ENCODE measurements at regions not wholly inside any gene's neighbourhood (a gene's known extent, or its start where the extent isn't known, plus 50 kb on each side); places are given as distances from the start of the nearest gene placed in this dataset.

DNA sequence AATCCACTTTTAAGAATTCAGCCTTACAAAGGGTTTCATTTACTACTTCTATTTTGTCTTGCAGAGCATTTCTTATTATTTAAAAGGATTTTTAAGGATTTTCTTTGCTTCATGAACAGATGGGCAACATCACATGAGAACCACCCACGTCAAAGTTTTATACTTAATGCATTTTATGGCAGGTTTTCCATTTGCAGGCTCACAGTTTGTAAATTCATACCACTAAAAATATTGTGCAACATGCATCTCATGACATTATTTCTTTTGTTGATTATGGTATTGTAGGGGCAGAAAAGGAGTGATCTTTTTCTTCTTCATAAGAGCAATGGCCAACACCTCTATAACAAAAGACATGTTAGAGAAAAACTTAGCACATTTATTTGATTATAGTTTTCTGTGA, 554.0 kb upstream of the SPRY2 start:
- Histone ChIP-seq H3K36me3 (ENCODE audit: insufficient read depth, low read length) (no peaks in the 10 kb centered on the region), H3K4me1 (ENCODE audit: control insufficient read depth, insufficient read depth, low read length, unreplicated experiment) (no peaks in the 10 kb centered on the region), H3K27me3 (ENCODE audit: insufficient read depth, low read length) (0 out of 2 replicates have a peak, but pooled peaks cover 3% of the 10 kb centered on the region), H3K4me3 (ENCODE audit: low read depth, low read length) (no peak overlapping the region), H3K27ac (ENCODE audit: low read depth, low read length) (no peak overlapping the region), H3K79me2 (ENCODE audit: control insufficient read depth, insufficient read depth, low read length, unreplicated experiment) (no peaks in the 10 kb centered on the region), H2AFZ (ENCODE audit: low read length, unreplicated experiment) (no peak overlapping the region)

DNA sequence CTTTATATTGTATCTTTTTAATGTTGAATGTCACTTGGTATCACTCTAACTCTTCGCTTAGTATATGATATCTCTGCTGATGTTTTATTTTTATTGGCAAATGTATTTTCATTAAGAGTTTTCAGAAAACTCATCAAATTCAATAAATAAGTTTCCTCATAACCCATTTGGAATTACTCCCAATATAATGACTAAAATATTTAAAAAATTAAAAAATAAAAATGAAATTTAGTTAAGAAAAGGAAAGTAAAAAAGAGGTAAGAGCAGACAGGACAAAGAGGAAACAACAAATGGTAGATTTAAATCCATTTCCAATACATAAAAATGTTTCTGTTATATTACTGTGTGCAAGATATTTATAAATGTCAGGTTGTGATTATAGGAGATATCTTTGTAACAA, 548.9 kb upstream of the SPRY2 start:
- no peaks in the 10 kb centered on the region for H3K79me2 ChIP-seq (ENCODE audit: control insufficient read depth, insufficient read depth, low read length, unreplicated experiment)
- 0 out of 2 replicates have a peak, but pooled peaks cover 3% of the 10 kb centered on the region for H3K27me3 ChIP-seq (ENCODE audit: insufficient read depth, low read length)
- H3K4me3 ChIP-seq (ENCODE audit: low read depth, low read length): no peak overlapping the region
- no peak overlapping the region for H3K27ac ChIP-seq (ENCODE audit: low read depth, low read length)
- H3K36me3 ChIP-seq (ENCODE audit: insufficient read depth, low read length): no peaks in the 10 kb centered on the region
- H3K4me1 ChIP-seq (ENCODE audit: control insufficient read depth, insufficient read depth, low read length, unreplicated experiment): no peaks in the 10 kb centered on the region
- no peak overlapping the region for H2AFZ ChIP-seq (ENCODE audit: low read length, unreplicated experiment)

DNA sequence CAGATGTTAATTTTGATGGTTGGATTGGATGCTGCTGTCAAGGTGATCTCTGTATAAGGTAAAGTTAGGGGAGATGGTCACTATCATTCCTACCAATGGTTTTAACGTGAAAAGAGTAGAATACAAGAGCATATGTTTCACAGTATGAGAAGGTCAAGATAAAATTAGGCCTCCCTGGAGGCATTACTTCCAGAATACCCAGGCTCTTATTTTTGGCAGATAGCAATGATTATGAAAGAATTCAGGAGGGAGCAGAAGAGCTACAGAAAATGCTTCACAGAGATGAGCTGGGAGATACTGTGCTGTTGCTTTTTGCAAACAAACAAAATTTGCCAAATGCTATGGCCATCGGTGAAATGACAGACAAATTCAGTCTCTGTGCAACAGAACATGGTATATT, 547.5 kb upstream of the SPRY2 start:
- H3K36me3 ChIP-seq (ENCODE audit: insufficient read depth, low read length): no peaks in the 10 kb centered on the region
- no peaks in the 10 kb centered on the region for H3K4me1 ChIP-seq (ENCODE audit: control insufficient read depth, insufficient read depth, low read length, unreplicated experiment)
- no peak overlapping the region for H3K4me3 ChIP-seq (ENCODE audit: low read depth, low read length)
- no peak overlapping the region for H2AFZ ChIP-seq (ENCODE audit: low read length, unreplicated experiment)
- H3K27ac ChIP-seq (ENCODE audit: low read depth, low read length): no peak overlapping the region
- H3K79me2 ChIP-seq (ENCODE audit: control insufficient read depth, insufficient read depth, low read length, unreplicated experiment): no peaks in the 10 kb centered on the region
- 0 out of 2 replicates have a peak, but pooled peaks cover 3% of the 10 kb centered on the region for H3K27me3 ChIP-seq (ENCODE audit: insufficient read depth, low read length)

DNA sequence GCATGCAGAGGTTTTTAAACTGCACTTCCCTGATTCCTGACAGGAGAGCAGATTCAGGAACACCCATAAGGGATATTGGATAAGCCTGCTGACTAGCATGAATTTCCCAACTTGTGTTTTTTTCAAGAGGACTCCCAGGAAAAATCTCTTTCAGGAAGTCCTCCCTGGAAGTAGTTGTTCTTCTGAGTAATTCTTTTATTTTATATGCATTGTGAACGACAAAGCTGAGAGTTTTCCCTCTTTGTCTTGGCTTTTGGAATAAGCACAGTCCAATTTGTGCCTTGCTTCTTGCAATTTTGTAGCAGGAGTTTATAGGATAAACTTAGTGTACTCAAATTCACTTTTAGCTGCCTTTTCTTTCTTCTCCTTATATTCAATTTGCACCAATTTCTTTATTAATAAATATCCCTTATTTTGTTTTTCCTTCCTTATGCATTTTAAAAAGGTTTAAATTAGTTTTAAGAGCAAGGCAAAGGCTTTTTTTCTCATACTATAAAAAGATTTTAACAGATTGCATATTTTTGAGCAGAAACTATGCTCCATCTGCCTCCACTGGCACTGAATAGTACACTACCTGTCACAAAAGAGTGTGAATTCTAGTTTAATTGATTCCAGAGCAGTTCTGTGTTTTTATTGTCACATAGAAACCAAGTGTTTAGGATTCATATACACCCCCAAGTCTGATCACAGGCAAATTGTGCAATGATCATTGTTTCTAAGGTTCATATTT, 543.3 kb upstream of the SPRY2 start:
- Histone ChIP-seq H3K79me2 (ENCODE audit: control insufficient read depth, insufficient read depth, low read length, unreplicated experiment) (no peaks in the 10 kb centered on the region), H3K4me1 (ENCODE audit: control insufficient read depth, insufficient read depth, low read length, unreplicated experiment) (no peaks in the 10 kb centered on the region), H3K27me3 (ENCODE audit: insufficient read depth, low read length) (no peaks in the 10 kb centered on the region), H3K36me3 (ENCODE audit: insufficient read depth, low read length) (no peaks in the 10 kb centered on the region), H3K27ac (ENCODE audit: low read depth, low read length) (no peak overlapping the region), H3K4me3 (ENCODE audit: low read depth, low read length) (no peak overlapping the region), H2AFZ (ENCODE audit: low read length, unreplicated experiment) (no peak overlapping the region)

DNA sequence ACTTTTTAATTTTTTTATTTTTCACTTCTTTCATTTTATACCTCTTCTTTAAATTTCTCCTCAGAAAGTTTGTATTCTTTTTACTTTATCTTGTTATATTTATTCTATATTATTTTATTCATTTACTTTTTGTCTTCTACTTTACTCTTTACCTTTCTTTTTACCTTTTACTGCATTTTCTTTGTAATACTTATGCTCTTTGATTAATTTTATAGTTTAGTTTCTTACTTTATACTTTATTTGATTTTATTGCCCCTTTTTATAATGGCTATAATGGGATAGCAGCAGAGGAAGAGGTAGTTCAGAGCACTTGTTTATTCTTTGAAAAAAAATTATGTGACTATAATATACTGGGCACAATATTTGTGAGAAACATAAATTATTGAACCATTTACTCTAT, 542.6 kb upstream of the SPRY2 start:
- H2AFZ ChIP-seq (ENCODE audit: low read length, unreplicated experiment): no peak overlapping the region
- no peak overlapping the region for H3K27ac ChIP-seq (ENCODE audit: low read depth, low read length)
- no peaks in the 10 kb centered on the region for H3K36me3 ChIP-seq (ENCODE audit: insufficient read depth, low read length)
- no peak overlapping the region for H3K4me3 ChIP-seq (ENCODE audit: low read depth, low read length)
- H3K79me2 ChIP-seq (ENCODE audit: control insufficient read depth, insufficient read depth, low read length, unreplicated experiment): no peaks in the 10 kb centered on the region
- H3K27me3 ChIP-seq (ENCODE audit: insufficient read depth, low read length): no peaks in the 10 kb centered on the region
- no peaks in the 10 kb centered on the region for H3K4me1 ChIP-seq (ENCODE audit: control insufficient read depth, insufficient read depth, low read length, unreplicated experiment)

DNA sequence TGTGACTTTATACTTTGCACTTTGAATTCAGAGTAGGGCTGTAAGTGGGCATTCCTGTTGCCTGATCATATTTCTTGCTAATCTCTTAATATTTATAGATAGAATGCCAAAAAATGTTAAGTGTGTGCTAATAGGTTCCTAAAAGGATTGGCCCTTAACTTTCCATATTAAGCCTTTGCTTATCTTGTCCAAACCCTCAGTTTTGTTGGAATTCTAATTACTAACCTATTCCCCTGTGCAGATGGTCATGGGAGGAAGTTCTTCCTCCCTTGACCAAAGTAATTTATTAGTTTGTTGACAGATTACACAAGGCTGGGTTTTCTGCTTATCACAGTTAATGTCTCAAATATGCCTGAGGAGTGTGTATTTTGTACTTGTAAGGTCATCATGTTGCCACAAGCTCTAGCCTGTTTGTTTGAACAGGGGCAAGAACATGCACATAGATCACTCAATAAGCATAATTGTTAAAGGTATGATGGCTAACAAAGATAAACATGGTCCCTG, 541.1 kb upstream of the SPRY2 start:
- no peak overlapping the region for H2AFZ ChIP-seq (ENCODE audit: low read length, unreplicated experiment)
- no peaks in the 10 kb centered on the region for H3K27me3 ChIP-seq (ENCODE audit: insufficient read depth, low read length)
- H3K36me3 ChIP-seq (ENCODE audit: insufficient read depth, low read length): no peaks in the 10 kb centered on the region
- H3K27ac ChIP-seq (ENCODE audit: low read depth, low read length): no peak overlapping the region
- no peaks in the 10 kb centered on the region for H3K79me2 ChIP-seq (ENCODE audit: control insufficient read depth, insufficient read depth, low read length, unreplicated experiment)
- no peaks in the 10 kb centered on the region for H3K4me1 ChIP-seq (ENCODE audit: control insufficient read depth, insufficient read depth, low read length, unreplicated experiment)
- no peak overlapping the region for H3K4me3 ChIP-seq (ENCODE audit: low read depth, low read length)

DNA sequence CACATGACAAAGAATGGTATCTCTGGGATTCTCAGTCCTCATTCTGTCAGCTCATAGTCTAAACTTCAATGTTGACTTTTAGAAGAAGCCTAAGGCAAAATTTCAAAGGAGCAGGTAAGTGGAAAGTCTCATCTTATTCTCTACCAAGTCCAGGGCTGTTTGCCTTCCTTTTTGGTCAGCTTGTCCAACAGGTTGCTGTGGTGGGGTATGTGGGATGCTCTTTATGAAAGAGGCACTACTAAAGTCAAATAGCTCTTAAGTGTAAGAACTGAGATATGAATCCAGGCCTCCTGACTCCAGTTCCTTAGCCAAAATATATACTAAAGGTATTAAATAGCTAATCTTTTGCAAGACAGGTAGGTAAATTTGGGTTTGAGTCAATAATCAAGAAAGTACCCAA, 540.6 kb upstream of the SPRY2 start:
- Histone ChIP-seq H3K27me3 (ENCODE audit: insufficient read depth, low read length) (no peaks in the 10 kb centered on the region), H3K4me3 (ENCODE audit: low read depth, low read length) (no peak overlapping the region), H3K79me2 (ENCODE audit: control insufficient read depth, insufficient read depth, low read length, unreplicated experiment) (no peaks in the 10 kb centered on the region), H3K4me1 (ENCODE audit: control insufficient read depth, insufficient read depth, low read length, unreplicated experiment) (no peaks in the 10 kb centered on the region), H3K36me3 (ENCODE audit: insufficient read depth, low read length) (no peaks in the 10 kb centered on the region), H3K27ac (ENCODE audit: low read depth, low read length) (no peak overlapping the region), H2AFZ (ENCODE audit: low read length, unreplicated experiment) (no peak overlapping the region)

DNA sequence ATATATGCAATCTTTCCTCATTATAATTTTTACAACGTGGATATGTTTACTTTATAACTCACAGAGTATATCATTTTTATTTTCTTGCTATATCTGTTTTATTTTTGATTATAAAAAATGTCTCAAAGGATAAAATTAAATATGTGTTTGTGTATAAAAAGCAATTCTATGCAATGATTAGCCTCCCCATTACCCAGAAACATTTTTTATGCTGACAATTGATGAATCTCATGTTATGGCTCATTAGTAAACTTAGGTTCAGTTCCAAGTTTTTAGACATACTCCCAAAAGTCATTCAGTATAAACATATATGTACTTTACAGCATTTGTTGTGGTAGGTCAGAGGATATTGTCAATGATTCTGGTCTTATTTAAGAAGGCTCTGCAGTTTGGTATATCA, 540.1 kb upstream of the SPRY2 start:
- Histone ChIP-seq H3K27ac (ENCODE audit: low read depth, low read length) (no peak overlapping the region), H3K4me3 (ENCODE audit: low read depth, low read length) (no peak overlapping the region), H2AFZ (ENCODE audit: low read length, unreplicated experiment) (no peak overlapping the region), H3K79me2 (ENCODE audit: control insufficient read depth, insufficient read depth, low read length, unreplicated experiment) (no peaks in the 10 kb centered on the region), H3K36me3 (ENCODE audit: insufficient read depth, low read length) (no peaks in the 10 kb centered on the region), H3K27me3 (ENCODE audit: insufficient read depth, low read length) (no peaks in the 10 kb centered on the region), H3K4me1 (ENCODE audit: control insufficient read depth, insufficient read depth, low read length, unreplicated experiment) (no peaks in the 10 kb centered on the region)

DNA sequence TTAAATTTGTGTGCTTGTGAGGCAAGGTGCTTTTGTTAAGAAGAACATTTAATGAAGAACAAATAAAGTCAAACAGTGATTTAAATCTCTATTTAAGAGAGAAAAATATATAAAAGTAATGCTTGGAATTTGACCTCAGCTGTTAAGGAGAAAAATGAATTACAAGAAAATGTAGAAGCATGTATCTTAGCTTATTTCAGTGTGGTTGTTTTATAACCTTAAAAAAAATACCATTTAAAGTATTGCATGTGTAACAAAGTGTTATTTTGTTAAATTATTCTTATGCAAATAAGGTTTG, 537.0 kb upstream of the SPRY2 start:
- Histone ChIP-seq H3K27ac (ENCODE audit: low read depth, low read length) (no peak overlapping the region), H3K27me3 (ENCODE audit: insufficient read depth, low read length) (no peaks in the 10 kb centered on the region), H2AFZ (ENCODE audit: low read length, unreplicated experiment) (no peak overlapping the region), H3K36me3 (ENCODE audit: insufficient read depth, low read length) (no peaks in the 10 kb centered on the region), H3K4me3 (ENCODE audit: low read depth, low read length) (no peak overlapping the region), H3K79me2 (ENCODE audit: control insufficient read depth, insufficient read depth, low read length, unreplicated experiment) (no peaks in the 10 kb centered on the region), H3K4me1 (ENCODE audit: control insufficient read depth, insufficient read depth, low read length, unreplicated experiment) (no peaks in the 10 kb centered on the region)

DNA sequence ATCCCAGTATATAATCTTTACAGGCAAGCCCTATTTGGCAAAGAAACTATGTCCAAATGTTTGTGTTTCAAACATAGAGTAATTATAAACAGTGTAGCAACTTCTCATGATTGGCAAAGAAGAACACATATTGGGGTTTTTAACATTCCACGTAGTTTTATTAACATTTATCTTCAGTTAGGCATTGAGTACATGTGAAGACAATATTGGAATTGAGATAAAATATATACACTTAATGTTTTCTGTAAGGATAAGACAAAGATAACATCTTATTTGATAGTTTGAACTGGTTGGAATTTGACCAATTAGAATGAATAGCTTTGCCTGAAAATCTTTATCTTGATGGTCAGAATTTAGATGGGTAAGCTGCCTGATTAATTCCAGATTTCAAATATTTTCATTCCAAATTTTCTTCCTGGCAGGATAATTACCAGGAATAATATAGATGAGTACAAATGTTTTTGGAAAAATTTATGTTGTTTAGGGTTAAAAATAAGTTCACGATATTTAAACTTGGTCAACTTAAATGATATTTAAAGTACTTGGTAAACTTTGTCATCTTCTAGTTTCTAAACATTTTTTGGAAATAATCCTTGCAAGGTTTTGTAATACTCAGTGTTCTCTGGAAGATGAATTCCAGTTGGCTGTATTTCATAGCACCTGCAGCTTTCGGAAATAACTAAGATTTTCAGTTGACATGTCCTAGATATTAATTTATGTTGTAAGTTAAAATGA, 536.5 kb upstream of the SPRY2 start:
- no peaks in the 10 kb centered on the region for H3K36me3 ChIP-seq (ENCODE audit: insufficient read depth, low read length)
- no peak overlapping the region for H3K27ac ChIP-seq (ENCODE audit: low read depth, low read length)
- no peak overlapping the region for H3K4me3 ChIP-seq (ENCODE audit: low read depth, low read length)
- no peaks in the 10 kb centered on the region for H3K4me1 ChIP-seq (ENCODE audit: control insufficient read depth, insufficient read depth, low read length, unreplicated experiment)
- no peak overlapping the region for H2AFZ ChIP-seq (ENCODE audit: low read length, unreplicated experiment)
- no peaks in the 10 kb centered on the region for H3K79me2 ChIP-seq (ENCODE audit: control insufficient read depth, insufficient read depth, low read length, unreplicated experiment)
- H3K27me3 ChIP-seq (ENCODE audit: insufficient read depth, low read length): no peaks in the 10 kb centered on the region

DNA sequence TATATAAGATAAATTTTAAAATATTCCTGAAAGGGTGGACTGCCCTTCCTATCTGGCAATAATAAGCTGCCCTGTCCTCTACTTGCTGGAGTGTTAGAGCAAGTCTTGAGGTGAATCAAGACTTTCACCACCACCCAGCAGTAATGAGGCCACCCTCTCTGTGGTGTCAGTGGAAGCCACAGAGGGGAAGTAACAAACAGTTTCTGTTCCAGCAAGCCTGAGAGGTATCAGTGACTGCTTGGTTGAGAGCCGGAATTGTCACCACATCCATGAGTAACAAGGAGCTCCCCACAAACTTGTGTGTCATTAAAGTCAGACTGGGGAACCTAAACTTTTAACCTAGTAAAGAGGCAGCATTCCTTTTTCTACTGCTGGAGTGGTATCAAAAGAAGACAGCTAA, 532.7 kb upstream of the SPRY2 start:
- H3K36me3 ChIP-seq (ENCODE audit: insufficient read depth, low read length): no peaks in the 10 kb centered on the region
- H3K79me2 ChIP-seq (ENCODE audit: control insufficient read depth, insufficient read depth, low read length, unreplicated experiment): no peaks in the 10 kb centered on the region
- no peak overlapping the region for H2AFZ ChIP-seq (ENCODE audit: low read length, unreplicated experiment)
- H3K4me1 ChIP-seq (ENCODE audit: control insufficient read depth, insufficient read depth, low read length, unreplicated experiment): no peaks in the 10 kb centered on the region
- no peak overlapping the region for H3K27ac ChIP-seq (ENCODE audit: low read depth, low read length)
- no peaks in the 10 kb centered on the region for H3K27me3 ChIP-seq (ENCODE audit: insufficient read depth, low read length)
- no peak overlapping the region for H3K4me3 ChIP-seq (ENCODE audit: low read depth, low read length)

All from ACC112 (cell line).